ENCODE measurements at regions not wholly inside any gene's neighbourhood (a gene's known extent, or its start where the extent isn't known, plus 50 kb on each side); places are given as distances from the start of the nearest gene placed in this dataset.

GRCh38 chr7:120021085-120021484, 251.9 kb upstream of the KCND2 start:
- no peak for TF ChIP-seq POLR2AphosphoS5 (IDR thresholded peaks at IDR 0.05; ENCODE audit: low read depth, low read length)
- no peak for TF ChIP-seq POLR2A (IDR thresholded peaks at IDR 0.05; ENCODE audit: low read depth, low read length)
- no peak for TF ChIP-seq TAF1 (IDR thresholded peaks at IDR 0.05; ENCODE audit: low read depth, low read length)
